GM21447 (cell line): ENCODE measurements at regions not wholly inside any gene's neighbourhood (a gene's known extent, or its start where the extent isn't known, plus 50 kb on each side); places are given as distances from the start of the nearest gene placed in this dataset.

Experiments
- ATAC-seq: cut with Tn5 transposase; IDR thresholded peaks from one replicate; pipeline ENCODE4 v1.9.1; 2021; ENCODE audit not compliant: unreplicated experiment

- ATAC-seq = no peak
Observed at GRCh38 chr5:105789246-105789645, 1881.5 kb downstream of the EFNA5 start.

GRCh38 chr5:105783811-105784210 is 1886.9 kb downstream of the EFNA5 start:
- ATAC-seq = no peak

- ATAC-seq = no peak
Observed at GRCh38 chr5:105782501-105782900, 1888.2 kb downstream of the EFNA5 start.

- no peak for ATAC-seq
Observed at GRCh38 chr5:105773241-105773640, 1897.5 kb downstream of the EFNA5 start.

- ATAC-seq = no peak
Observed at GRCh38 chr5:105767267-105767666, 1903.5 kb downstream of the EFNA5 start.

- ATAC-seq = no peak
Observed at GRCh38 chr5:105762728-105763127, 1908.0 kb downstream of the EFNA5 start.

- no peak for ATAC-seq
Observed at GRCh38 chr5:105754056-105754455, 1916.7 kb downstream of the EFNA5 start.

GRCh38 chr5:105752801-105753200 is 1917.9 kb downstream of the EFNA5 start:
- ATAC-seq = no peak

GRCh38 chr5:105751908-105752307 is 1918.8 kb downstream of the EFNA5 start:
- no peak for ATAC-seq

- no peak for ATAC-seq
Observed at GRCh38 chr5:105745111-105745510, 1925.6 kb downstream of the EFNA5 start.

GRCh38 chr5:105740242-105740641 is 1930.5 kb downstream of the EFNA5 start:
- no peak for ATAC-seq

- no peak for ATAC-seq
Observed at GRCh38 chr5:105739732-105740131, 1931.0 kb downstream of the EFNA5 start.

GRCh38 chr5:105735704-105736103 is 1935.0 kb downstream of the EFNA5 start:
- ATAC-seq = no peak

GRCh38 chr5:105730982-105731381 is 1939.8 kb downstream of the EFNA5 start:
- no peak for ATAC-seq

GRCh38 chr5:105726093-105726492 is 1944.6 kb downstream of the EFNA5 start:
- no peak for ATAC-seq

- no peak for ATAC-seq
Observed at GRCh38 chr5:105708442-105708841, 1962.3 kb downstream of the EFNA5 start.

- no peak for ATAC-seq
Observed at GRCh38 chr5:105702323-105702722, 1968.4 kb downstream of the EFNA5 start.

- ATAC-seq = no peak
Observed at GRCh38 chr5:105696440-105696839, 1974.3 kb downstream of the EFNA5 start.

- no peak for ATAC-seq
Observed at GRCh38 chr5:105695941-105696340, 1974.8 kb downstream of the EFNA5 start.

GRCh38 chr5:105689596-105689995 is 1981.1 kb downstream of the EFNA5 start:
- no peak for ATAC-seq

- no peak for ATAC-seq
Observed at GRCh38 chr5:105688227-105688792, 1982.4 kb downstream of the EFNA5 start.

GRCh38 chr5:105687493-105687892 is 1983.2 kb downstream of the EFNA5 start:
- ATAC-seq = no peak

- ATAC-seq = no peak
Observed at GRCh38 chr5:105685884-105686283, 1984.9 kb downstream of the EFNA5 start.
